Keratinocyte (primary cell): ENCODE measurements at regions not wholly inside any gene's neighbourhood (a gene's known extent, or its start where the extent isn't known, plus 50 kb on each side); places are given as distances from the start of the nearest gene placed in this dataset.

Experiments used
- DNase-seq: peaks from one replicate; pipeline ENCODE4 v3.0.0-alpha.2; 2011; ENCODE audit warnings: low read depth, missing footprints, low spot score
- FAIRE-seq: peaks from 2 replicates; lab custom pipeline; 2011; peaks lifted over from hg19 to GRCh38; lab: Jason Lieb, UNC
- H2AFZ ChIP-seq: 2 replicates; pipeline ENCODE4 v1.6.0; 2012; ENCODE audit warnings: low read length, control low read depth, inconsistent platforms; ENCODE audit not compliant: control insufficient read depth
- H3K27ac ChIP-seq: 2 replicates; pipeline ENCODE4 v1.5.1; 2011; ENCODE audit warnings: low read length; ENCODE audit not compliant: control insufficient read depth, insufficient read depth
- H3K27me3 ChIP-seq: 3 replicates; pipeline ENCODE4 v1.6.0; 2011; ENCODE audit warnings: low read length; ENCODE audit not compliant: control insufficient read depth, insufficient read depth; ENCODE audit errors: extremely low read depth
- H3K36me3 ChIP-seq, 2 experiments: 2 replicates in 1 of 2; 3 replicates in 1 of 2; pipeline ENCODE4 v1.5.1; 2011; ENCODE audit warnings: low read length in 2 of 2, mild to moderate bottlenecking in 1 of 2; ENCODE audit not compliant: control insufficient read depth in 2 of 2, insufficient read depth in 2 of 2; ENCODE audit errors: extremely low read depth in 1 of 2
- H3K4me1 ChIP-seq: 3 replicates; pipeline ENCODE4 v1.5.1; 2011; ENCODE audit warnings: low read length; ENCODE audit not compliant: control insufficient read depth, insufficient read depth; ENCODE audit errors: extremely low read depth
- H3K4me2 ChIP-seq: 3 replicates; pipeline ENCODE4 v1.6.0; 2011; ENCODE audit warnings: low read depth, low read length; ENCODE audit not compliant: control insufficient read depth, insufficient read depth; ENCODE audit errors: extremely low read depth
- H3K4me3 ChIP-seq, 3 experiments: fragments of 200-600 bp in 1 of 3; sonication (generic) in 1 of 3; 2 replicates in 2 of 3; 3 replicates in 1 of 3; pipeline ENCODE4 v1.5.1; 2011 to 2016; ENCODE audit warnings: low read length in 3 of 3, mild to moderate bottlenecking in 3 of 3, control low read depth in 2 of 3, inconsistent platforms in 1 of 3, low read depth in 1 of 3, mixed read lengths in 1 of 3, mixed run types in 1 of 3, moderate library complexity in 1 of 3; ENCODE audit not compliant: control insufficient read depth in 2 of 3, insufficient read depth in 2 of 3; ENCODE audit errors: extremely low read depth in 1 of 3
- H3K79me2 ChIP-seq: 2 replicates; pipeline ENCODE4 v1.6.0; 2012; ENCODE audit warnings: low read length; ENCODE audit not compliant: control insufficient read depth, insufficient read depth
- H3K9ac ChIP-seq: 3 replicates; pipeline ENCODE4 v1.6.0; 2011; ENCODE audit warnings: low read length; ENCODE audit not compliant: control insufficient read depth, insufficient read depth; ENCODE audit errors: extremely low read depth
- H3K9me1 ChIP-seq: 3 replicates; pipeline ENCODE4 v1.6.0; 2011; ENCODE audit warnings: low read length; ENCODE audit not compliant: control insufficient read depth, insufficient read depth; ENCODE audit errors: extremely low read depth
- H3K9me3 ChIP-seq: 2 replicates; pipeline ENCODE4 v1.5.1; 2012; ENCODE audit warnings: low read depth, low read length; ENCODE audit not compliant: control insufficient read depth
- H4K20me1 ChIP-seq: 3 replicates; pipeline ENCODE4 v1.6.0; 2011; ENCODE audit warnings: low read length; ENCODE audit not compliant: control insufficient read depth, insufficient read depth; ENCODE audit errors: extremely low read depth
- CTCF ChIP-seq, 3 experiments: IDR thresholded peaks in 1 of 3; conservative IDR thresholded peaks in 1 of 3; optimal IDR thresholded peaks in 1 of 3; 2 replicates in 2 of 3; 3 replicates in 1 of 3; pipeline versions ENCODE3 to v1.5.1; 2011; ENCODE audit warnings: low read length in 3 of 3, mild to moderate bottlenecking in 3 of 3, moderate library complexity in 2 of 3, control low read depth in 1 of 3, inconsistent platforms in 1 of 3; ENCODE audit not compliant: insufficient read depth in 2 of 3; ENCODE audit errors: extremely low read depth in 1 of 3
- EZH2 ChIP-seq: IDR thresholded peaks from one replicate; pipeline ENCODE4 v1.6.1; 2012; ENCODE audit warnings: inconsistent platforms, mild to moderate bottlenecking, low read length, moderate library complexity
- dilution Hi-C: fragments of 300-500 bp; cut with MboI; formaldehyde crosslinking; loops from one replicate; pipeline ENCODE4 v1.7.0; 2020; ENCODE audit warnings: low sequenced_read_pairs; ENCODE audit not compliant: extremely low pct_ligation_motif_present

DNA sequence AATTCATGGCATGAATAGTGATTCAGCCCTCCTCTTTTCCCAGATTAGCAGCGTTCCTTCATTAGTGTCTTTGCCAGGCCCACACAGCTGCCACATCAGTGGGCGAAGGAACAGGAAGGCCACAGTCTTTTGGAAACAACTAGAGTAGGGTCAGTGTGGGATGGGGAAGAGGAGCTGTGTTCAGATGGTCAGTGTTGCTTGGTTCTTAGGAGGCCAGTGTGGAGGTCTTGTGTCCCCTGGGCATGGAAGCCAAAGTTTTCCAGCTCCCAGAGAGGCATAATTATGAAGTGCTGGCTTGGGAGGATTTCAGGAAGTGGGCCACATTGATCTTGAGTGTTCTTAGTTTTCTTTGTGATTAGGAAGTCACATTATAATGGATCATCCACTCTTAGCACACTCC is 269.6 kb downstream of the PSAT1 start:
- DNase-seq (no peak), FAIRE-seq (no peak)
- no peaks in the 10 kb centered on the region for H3K79me2 ChIP-seq
- no peaks in the 10 kb centered on the region for H4K20me1 ChIP-seq
- H2AFZ ChIP-seq = no peak overlapping the region
- H3K27ac ChIP-seq = no peak overlapping the region
- H3K36me3 ChIP-seq = no peaks in the 10 kb centered on the region
- no peak overlapping the region for H3K4me3 ChIP-seq
- no peaks in the 10 kb centered on the region for H3K9me1 ChIP-seq
- no peaks in the 10 kb centered on the region for H3K27me3 ChIP-seq
- dilution Hi-C loops = no loop called here
- no peak for TF ChIP-seq EZH2
- no peak for TF ChIP-seq CTCF (optimal IDR thresholded peaks at IDR 0.05 in 1 of 3, IDR thresholded peaks at IDR 0.05 in 1 of 3, conservative IDR thresholded peaks at IDR 0.05 in 1 of 3; ENCODE audit: extremely low read depth in 1 of 3, insufficient read depth in 2 of 3, low read length in 3 of 3)
- H3K9ac ChIP-seq = no peak overlapping the region
- no peaks in the 10 kb centered on the region for H3K4me1 ChIP-seq
- H3K4me2 ChIP-seq = no peak overlapping the region
- H3K9me3 ChIP-seq = no peaks in the 10 kb centered on the region

- Histone ChIP-seq H3K9me3 (no peaks in the 10 kb centered on the region), H3K4me3 (no peak overlapping the region), H3K9ac (no peak overlapping the region), H4K20me1 (no peaks in the 10 kb centered on the region), H3K27me3 (no peaks in the 10 kb centered on the region), H3K36me3 (no peaks in the 10 kb centered on the region), H3K79me2 (no peaks in the 10 kb centered on the region), H3K4me1 (no peaks in the 10 kb centered on the region), H3K4me2 (no peak overlapping the region), H2AFZ (no peak overlapping the region), H3K27ac (no peak overlapping the region), H3K9me1 (no peaks in the 10 kb centered on the region)
- DNase-seq = no peak
- dilution Hi-C loops = no loop called here
- TF ChIP-seq EZH2 (no peak), CTCF (optimal IDR thresholded peaks at IDR 0.05 in 1 of 3, IDR thresholded peaks at IDR 0.05 in 1 of 3, conservative IDR thresholded peaks at IDR 0.05 in 1 of 3; ENCODE audit: extremely low read depth in 1 of 3, insufficient read depth in 2 of 3, low read length in 3 of 3) (no peak)
- FAIRE-seq = no peak
Observed at GRCh38 chr9:78566948-78567675, 270.2 kb downstream of the PSAT1 start.
